ENCODE measurements at regions not wholly inside any gene's neighbourhood (a gene's known extent, or its start where the extent isn't known, plus 50 kb on each side); places are given as distances from the start of the nearest gene placed in this dataset.
"Not testable (repeated sequence)": the region's sequence is repeated elsewhere in the genome, so short reads cannot be mapped to it uniquely, and the experiment has no call there.

GRCh38 chr12:89162589-89163261 lies 189.6 kb downstream of the DUSP6 start:
- peak in 1 of 4 donors; percentile 8 for DNase-seq (ENCODE audit: low read depth in 4 of 4, low spot score in 3 of 4)

GRCh38 chr12:89161557-89161956 lies 190.7 kb downstream of the DUSP6 start:
- DNase-seq (ENCODE audit: low read depth in 4 of 4, low spot score in 3 of 4), result no peak

DNA sequence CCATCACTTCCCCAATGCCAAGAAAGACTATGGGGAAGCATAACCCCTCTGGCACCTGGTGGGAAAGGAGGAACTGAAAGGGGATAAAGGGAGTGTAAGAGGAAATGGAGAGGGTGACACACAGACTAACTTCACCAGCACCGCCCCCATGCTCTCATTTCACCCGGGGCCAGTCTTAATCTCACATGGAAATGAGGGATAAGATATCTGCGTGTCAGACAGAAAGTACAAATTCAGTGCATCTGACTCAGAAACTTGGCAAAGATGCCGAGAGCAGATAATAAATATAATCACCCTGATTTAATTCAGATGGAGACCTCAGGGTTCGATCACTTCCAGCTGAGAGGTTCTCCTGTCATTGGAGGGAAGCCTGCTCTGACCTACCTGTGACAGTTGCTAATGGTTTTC lies 191.6 kb downstream of the DUSP6 start:
- no peak for DNase-seq (ENCODE audit: low read depth in 4 of 4, low spot score in 3 of 4)

GRCh38 chr12:89157413-89157812 lies 194.9 kb downstream of the DUSP6 start:
- DNase-seq (ENCODE audit: low read depth in 4 of 4, low spot score in 3 of 4), result no peak

- no peak for DNase-seq (ENCODE audit: low read depth in 4 of 4, low spot score in 3 of 4)
These were observed 195.4 kb downstream of the DUSP6 start for GRCh38 chr12:89156862-89157262.

DNA sequence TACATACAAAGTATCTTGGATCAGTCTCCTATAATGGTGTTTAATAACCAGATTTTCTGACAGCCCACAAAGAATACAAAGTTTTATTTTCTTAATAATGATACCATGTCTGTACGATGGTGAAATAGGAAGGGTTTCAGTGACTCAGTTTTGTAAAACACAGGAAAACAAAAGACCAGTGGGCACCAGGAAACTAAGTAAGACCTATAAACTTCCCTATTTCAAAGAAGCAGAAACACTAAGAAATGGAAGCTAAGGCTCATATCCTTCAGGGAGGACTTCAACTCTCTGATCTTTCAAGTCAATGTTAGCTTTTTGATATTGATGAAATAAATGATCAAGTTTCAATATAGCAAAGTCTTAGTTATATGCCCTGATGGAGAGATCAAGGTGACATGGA lies 196.0 kb downstream of the DUSP6 start:
- DNase-seq (ENCODE audit: low read depth in 4 of 4, low spot score in 3 of 4), result no peak

DNA sequence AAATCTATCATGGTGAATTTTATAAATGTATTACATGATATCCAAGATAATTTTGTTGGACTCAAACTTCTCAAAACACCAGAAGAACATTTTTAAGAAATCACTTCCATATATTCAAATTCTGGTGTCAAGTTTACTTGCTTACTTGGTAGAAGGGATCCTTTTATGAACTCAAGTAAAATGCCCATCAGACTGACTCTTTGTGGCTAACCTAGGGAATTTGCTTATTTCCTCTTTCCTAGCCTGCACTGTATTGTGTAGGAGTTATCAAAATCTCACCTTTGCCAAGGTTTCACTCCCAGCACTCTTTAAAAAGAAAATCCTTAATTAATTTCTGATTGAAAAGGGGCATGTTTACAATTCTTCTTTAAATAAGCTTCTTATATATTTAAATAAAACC lies 196.5 kb downstream of the DUSP6 start:
- no peak for DNase-seq (ENCODE audit: low read depth in 4 of 4, low spot score in 3 of 4)

- DNase-seq (ENCODE audit: low read depth in 4 of 4, low spot score in 3 of 4), result no peak
These were observed 197.4 kb downstream of the DUSP6 start for GRCh38 chr12:89154743-89155499.

DNA sequence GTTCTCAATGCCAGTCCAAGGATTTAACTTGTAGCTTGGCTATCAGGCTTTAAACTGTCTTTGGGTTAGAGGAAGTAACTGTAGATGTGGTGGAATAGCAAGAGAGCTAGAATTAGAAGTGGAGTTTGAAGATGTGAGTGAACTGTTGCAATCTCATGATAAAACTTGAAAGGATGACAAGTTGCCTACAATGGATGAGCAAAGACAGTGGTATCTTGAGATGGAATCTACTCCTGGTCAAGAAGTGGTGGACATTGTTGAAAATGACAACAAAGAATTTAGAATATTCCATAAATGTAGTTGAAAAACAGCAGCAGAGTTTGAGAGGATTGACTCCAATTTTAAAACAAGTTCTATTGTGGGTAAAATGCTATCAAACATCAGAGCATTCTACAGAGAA lies 199.0 kb downstream of the DUSP6 start:
- no peak for DNase-seq (ENCODE audit: low read depth in 4 of 4, low spot score in 3 of 4)

- DNase-seq (ENCODE audit: low read depth in 4 of 4, low spot score in 3 of 4), result no peak
These were observed 200.8 kb downstream of the DUSP6 start for GRCh38 chr12:89151536-89151935.

DNA sequence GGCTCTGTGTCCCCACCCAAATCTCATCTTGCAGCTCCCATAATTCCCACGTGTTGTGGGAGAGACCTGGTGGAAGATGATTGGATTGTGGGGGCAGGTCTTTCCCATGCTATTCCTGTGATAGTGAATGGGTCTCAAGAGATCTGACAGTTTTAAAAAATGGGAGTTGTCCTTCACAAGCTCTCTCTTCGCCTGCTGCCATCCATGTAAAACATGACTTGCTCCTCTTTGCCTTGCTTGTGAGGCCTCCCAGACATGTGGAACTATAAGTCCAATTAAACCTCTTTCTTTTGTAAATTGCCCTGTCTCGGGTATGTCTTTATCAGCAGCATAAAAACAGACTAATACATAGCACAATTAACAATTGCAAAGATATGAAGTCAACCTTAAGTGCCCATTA lies 201.5 kb downstream of the DUSP6 start:
- not testable (repeated sequence) for DNase-seq (ENCODE audit: low read depth in 4 of 4, low spot score in 3 of 4)

DNA sequence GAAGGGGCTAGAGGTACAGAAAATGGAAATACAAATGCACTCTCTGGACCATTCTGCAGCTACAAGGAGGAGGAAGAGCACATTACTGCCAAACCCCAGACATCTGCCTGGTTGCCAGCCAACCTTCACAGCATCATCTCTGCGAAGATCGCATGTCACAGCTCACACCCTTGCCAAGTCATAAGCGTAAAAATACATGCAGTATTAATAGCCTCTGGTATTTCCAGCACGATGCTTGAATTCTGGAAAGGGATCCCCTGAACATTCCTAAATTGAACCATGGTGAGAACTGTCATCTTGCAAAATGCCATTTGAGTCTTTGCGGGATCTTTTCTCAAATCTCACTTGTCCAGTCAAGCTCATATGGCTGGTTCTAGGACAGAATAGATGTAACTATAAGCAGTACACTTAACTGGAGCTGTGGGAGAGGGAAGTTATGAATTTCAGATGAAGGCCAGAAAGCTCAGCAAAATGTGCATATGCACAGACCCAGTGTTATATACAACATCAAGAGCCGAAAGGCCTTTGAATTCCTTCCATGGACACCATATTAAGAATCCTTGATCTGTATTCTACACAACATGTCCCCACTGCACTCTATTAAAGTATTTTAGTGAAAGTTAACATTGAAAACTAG lies 211.6 kb downstream of the DUSP6 start:
- DNase-seq (ENCODE audit: low read depth in 4 of 4, low spot score in 3 of 4), result no peak

DNA sequence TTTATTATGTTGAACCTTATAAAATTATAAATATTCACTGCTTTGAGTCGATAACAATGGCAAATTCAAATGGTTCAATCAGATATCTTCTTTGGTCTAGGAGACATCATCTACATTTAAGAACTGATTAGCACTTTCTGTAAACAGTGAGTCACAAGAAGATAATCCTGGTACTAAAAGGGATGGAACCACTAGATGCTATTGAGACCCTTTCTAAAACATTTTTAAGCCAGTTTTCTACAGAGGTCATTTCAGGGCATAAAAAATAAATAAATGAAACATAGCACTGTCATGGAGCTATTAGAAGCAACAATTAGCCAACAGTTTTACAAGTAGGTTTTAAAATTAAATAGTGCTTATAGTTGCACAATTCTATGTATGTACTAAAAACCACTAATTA lies 212.2 kb downstream of the DUSP6 start:
- no peak for DNase-seq (ENCODE audit: low read depth in 4 of 4, low spot score in 3 of 4)

- DNase-seq (ENCODE audit: low read depth in 4 of 4, low spot score in 3 of 4), result no peak
These were observed 212.9 kb downstream of the DUSP6 start for GRCh38 chr12:89139390-89139789.

- no peak for DNase-seq (ENCODE audit: low read depth in 4 of 4, low spot score in 3 of 4)
These were observed 214.1 kb downstream of the DUSP6 start for GRCh38 chr12:89138048-89138852.

GRCh38 chr12:89135976-89136634 lies 216.2 kb downstream of the DUSP6 start:
- no peak for DNase-seq (ENCODE audit: low read depth in 4 of 4, low spot score in 3 of 4)

DNA sequence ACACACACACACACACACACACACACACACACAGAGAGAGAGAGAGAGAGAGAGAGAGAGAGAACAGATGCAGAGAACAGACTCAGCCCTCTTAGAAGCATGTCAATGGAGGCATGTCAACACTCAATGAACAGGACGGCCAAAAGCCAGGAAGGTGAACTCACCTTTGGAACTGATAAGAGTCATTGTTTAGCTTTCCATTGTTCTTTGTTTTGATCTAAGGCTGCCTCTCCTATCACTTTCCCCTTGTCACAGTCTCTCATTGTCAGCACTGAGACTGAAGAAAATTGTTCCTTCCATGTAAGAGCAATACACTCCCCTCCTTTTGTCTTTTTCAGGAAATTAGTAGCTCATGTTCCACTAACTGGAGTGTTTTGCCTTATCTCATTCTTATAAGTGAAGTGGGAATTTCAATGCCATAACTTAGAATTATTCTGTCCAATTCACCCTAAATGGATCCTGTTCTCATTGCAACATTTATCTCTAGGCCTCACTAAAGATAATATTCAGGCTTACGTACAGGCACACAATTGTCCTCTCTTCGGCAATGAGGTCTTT lies 218.0 kb downstream of the DUSP6 start:
- DNase-seq (ENCODE audit: low read depth in 4 of 4, low spot score in 3 of 4), result no peak

DNA sequence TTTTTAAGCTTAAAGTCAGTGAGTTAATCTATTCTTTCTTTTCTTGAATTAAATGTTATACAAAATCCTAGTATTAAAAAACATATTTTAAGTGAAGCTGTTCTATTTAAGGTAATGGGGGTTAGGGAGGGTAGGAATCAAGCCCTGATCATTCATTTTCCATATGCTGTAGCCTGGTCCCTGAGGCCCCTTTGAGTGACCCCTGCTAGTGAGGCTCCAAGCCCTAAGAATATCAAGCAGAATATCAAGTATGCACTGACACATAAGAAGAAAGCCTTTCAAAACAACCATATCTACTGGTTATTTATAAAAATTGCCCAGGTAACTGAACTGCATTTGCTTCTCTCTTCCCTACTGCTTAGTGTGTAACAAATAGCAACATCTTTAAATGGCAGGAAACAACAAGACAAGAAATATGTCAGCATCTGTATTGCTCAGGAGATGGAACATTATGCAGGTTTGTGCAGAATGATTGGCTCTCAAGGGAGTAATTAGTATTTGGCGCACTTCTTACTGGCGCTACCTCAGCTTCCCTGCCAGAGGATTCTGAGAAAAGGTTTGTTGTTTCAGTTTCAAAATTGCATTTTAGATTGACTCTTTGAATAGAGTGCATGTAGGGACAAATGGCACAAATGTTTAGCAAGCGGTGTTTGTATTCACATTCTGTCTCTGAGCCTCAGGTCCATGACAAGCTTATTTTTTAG lies 223.0 kb downstream of the DUSP6 start:
- no peak for DNase-seq (ENCODE audit: low read depth in 4 of 4, low spot score in 3 of 4)

DNA sequence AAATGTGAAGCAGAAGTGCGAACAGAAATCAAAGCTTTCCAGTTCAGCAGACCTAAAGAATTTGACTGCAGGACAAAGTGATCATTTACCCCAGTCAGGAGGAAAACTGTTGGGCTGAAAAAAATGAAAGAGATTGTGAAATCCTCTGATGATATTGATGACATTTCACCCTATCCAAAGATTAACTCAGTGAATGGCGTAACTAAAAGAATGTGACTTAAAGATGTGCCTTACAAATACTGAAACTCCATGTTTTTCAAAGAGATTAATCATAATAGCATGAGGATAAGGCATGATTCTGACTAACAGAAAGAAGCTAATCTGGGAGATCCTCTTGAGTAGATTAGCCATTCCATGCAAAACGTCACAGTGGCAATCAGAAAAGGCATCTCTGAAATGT lies 225.6 kb downstream of the DUSP6 start:
- DNase-seq (ENCODE audit: low read depth in 4 of 4, low spot score in 3 of 4), result no peak

GRCh38 chr12:89122852-89123251 lies 229.4 kb downstream of the DUSP6 start:
- no peak for DNase-seq (ENCODE audit: low read depth in 4 of 4, low spot score in 3 of 4)
